AG09309 (cell line): ENCODE measurements at regions not wholly inside any gene's neighbourhood (a gene's known extent, or its start where the extent isn't known, plus 50 kb on each side); places are given as distances from the start of the nearest gene placed in this dataset.

Source experiments
- DNase-seq: peaks from one replicate; pipeline ENCODE4 v3.0.0-alpha.2; 2010; ENCODE audit warnings: low read depth
- H3K4me3 ChIP-seq: 2 replicates; pipeline ENCODE4 v1.5.1; 2011; ENCODE audit warnings: mild to moderate bottlenecking, low read depth, low read length, moderate library complexity; ENCODE audit not compliant: control insufficient read depth
- TF ChIP-seq, protein P1 (sequence below): IDR thresholded peaks from 2 replicates; pipeline ENCODE4 v1.5.1; 2011; ENCODE audit warnings: mild to moderate bottlenecking, low read depth, low read length, inconsistent platforms; ENCODE audit not compliant: insufficient read depth, control insufficient read depth; ENCODE audit errors: missing control alignments

GRCh38 chr1:13900583-13900982, 200.6 kb downstream of the PRDM2 start:
- no peak overlapping the region for H3K4me3 ChIP-seq
- DNase-seq = no peak
- TF ChIP-seq, protein P1, sequence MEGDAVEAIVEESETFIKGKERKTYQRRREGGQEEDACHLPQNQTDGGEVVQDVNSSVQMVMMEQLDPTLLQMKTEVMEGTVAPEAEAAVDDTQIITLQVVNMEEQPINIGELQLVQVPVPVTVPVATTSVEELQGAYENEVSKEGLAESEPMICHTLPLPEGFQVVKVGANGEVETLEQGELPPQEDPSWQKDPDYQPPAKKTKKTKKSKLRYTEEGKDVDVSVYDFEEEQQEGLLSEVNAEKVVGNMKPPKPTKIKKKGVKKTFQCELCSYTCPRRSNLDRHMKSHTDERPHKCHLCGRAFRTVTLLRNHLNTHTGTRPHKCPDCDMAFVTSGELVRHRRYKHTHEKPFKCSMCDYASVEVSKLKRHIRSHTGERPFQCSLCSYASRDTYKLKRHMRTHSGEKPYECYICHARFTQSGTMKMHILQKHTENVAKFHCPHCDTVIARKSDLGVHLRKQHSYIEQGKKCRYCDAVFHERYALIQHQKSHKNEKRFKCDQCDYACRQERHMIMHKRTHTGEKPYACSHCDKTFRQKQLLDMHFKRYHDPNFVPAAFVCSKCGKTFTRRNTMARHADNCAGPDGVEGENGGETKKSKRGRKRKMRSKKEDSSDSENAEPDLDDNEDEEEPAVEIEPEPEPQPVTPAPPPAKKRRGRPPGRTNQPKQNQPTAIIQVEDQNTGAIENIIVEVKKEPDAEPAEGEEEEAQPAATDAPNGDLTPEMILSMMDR = no peak

DNA sequence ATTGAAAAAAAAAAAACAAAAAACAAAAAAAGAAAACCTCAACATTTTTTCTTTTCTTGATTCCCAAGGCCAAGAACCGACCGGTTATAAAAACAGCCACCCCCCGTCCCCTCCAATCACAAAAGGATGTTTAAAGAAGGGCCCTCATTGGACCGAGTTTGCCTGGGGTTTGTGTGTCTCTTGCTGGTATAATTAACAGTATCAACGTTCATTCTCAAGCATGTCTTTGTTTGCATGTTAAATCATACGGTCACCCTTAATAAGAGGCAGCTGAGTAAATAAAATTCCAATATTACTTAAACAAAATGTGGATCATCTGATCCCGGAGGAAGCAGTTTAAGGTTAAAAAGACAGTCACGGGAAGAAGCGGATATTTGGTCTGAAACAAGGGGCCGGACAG, 201.1 kb downstream of the PRDM2 start:
- no peak for DNase-seq
- H3K4me3 ChIP-seq = no peak overlapping the region
- TF ChIP-seq, protein P1 = no peak

- TF ChIP-seq, protein P1 = no peak
- no peak overlapping the region for H3K4me3 ChIP-seq
- DNase-seq = no peak
Observed at GRCh38 chr1:13901597-13901996, 201.6 kb downstream of the PRDM2 start.

DNA sequence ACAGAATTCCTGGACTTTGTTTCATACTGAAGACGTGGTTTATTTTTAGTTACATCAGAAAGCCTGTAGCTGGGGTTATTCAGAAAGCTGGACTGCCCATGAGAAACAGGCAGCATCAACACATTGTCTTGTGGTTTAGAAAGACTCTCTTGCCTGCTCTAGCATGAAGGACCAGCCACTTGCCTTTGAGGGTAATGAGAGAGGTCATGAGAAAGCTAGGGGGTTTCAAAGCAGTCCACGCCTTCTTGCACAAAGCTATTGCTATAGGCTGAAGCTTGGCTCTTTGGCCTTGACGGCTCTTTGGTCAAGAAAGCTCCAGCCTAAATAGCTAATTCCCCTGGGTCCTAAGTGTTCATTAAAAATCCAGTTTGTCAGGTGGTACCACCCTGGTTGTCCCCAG, 208.1 kb downstream of the PRDM2 start:
- TF ChIP-seq, protein P1 = no peak
- H3K4me3 ChIP-seq = no peak overlapping the region
- no peak for DNase-seq

DNA sequence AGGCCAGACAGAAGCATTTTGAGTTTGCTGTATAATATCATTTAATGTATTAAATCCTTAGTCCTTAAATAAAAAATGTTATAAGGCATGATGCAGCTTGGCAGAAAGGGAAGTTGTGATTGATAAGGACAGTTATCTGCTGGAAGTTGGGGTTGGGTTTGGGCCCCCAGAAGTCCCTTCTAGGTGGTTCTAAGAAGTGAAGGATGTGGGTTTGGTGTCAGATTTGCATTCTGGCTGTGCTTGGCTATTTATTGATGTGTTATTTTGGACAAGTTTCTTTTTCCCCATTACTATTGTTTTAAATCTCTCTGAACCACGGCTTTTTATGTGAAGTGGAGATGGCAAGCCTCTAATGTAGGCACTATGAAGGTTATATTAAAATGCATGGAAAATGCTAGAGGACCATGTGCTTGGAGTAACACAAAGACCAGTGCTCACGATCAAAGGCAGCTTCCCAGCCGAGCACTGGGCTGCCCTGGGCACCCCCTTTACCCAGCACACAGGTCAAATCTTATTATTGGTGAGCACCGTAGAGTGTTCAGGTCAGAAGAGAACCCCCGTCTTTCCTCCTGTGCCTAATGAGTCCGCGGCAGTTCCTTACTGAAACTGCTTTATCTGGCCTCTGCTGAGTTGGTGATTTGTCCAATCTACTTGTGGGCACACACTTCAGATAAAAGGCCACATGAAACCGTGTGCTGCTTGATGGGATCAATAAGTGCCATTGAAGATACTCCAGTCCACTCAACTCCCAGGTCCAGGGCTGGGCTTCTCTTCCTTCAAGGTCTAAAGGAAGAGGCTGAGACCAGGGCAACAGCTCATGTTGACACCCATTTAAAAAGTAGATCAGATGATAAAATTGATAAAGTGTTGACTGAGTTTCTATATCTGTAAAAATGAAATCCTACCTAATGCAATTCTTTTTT, 212.0 kb downstream of the PRDM2 start:
- TF ChIP-seq, protein P1 = no peak
- DNase-seq = no peak
- H3K4me3 ChIP-seq = no peak overlapping the region

- H3K4me3 ChIP-seq = no peak overlapping the region
- no peak for DNase-seq
- TF ChIP-seq, protein P1 = no peak
Observed at GRCh38 chr1:13913396-13913795, 213.4 kb downstream of the PRDM2 start.

DNA sequence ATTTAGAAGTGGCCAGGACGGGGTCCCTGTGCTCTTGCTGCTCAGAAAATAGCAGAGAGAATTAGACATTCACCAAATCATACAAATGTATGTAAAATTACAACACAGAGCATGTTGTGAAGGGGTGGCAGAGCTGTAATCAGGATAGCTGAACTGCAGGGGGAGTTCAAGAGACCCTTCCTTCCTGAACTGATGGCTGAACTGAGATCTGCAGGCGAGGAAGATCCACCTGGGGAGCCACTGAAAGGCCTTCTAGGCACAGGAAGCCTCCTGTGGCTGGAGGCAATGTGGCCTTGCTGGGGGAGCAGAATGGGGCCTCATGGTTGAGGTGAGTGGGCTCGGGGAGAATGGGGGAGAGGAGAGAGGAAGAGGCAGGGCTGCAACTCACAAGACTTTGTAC, 216.5 kb downstream of the PRDM2 start:
- H3K4me3 ChIP-seq = no peak overlapping the region
- DNase-seq = no peak
- TF ChIP-seq, protein P1 = no peak
